Large intestine (tissue), 3 donors: ENCODE measurements at regions not wholly inside any gene's neighbourhood (a gene's known extent, or its start where the extent isn't known, plus 50 kb on each side); places are given as distances from the start of the nearest gene placed in this dataset.

Source experiments
- DNase-seq, 2 donors: peaks; one replicate each; pipeline versions ENCODE4 v3.0.0 to v3.0.0-alpha.2; 2013
- H3K27ac ChIP-seq: one replicate; pipeline ENCODE4 v1.5.1; 2013; ENCODE audit warnings: low read length
- H3K27me3 ChIP-seq: 2 replicates; pipeline ENCODE4 v1.6.1; 2013; ENCODE audit warnings: low read length; ENCODE audit not compliant: control insufficient read depth, insufficient read depth
- H3K36me3 ChIP-seq: 2 replicates; pipeline ENCODE4 v1.6.1; 2013; ENCODE audit warnings: low read length; ENCODE audit not compliant: control insufficient read depth, insufficient read depth
- H3K4me1 ChIP-seq: one replicate; pipeline ENCODE4 v1.6.1; 2013; ENCODE audit warnings: low read length; ENCODE audit not compliant: control insufficient read depth, insufficient read depth
- H3K4me3 ChIP-seq: one replicate; pipeline ENCODE4 v1.5.1; 2013; ENCODE audit warnings: low read length
- H3K9me3 ChIP-seq: one replicate; pipeline ENCODE4 v1.6.1; 2013; ENCODE audit warnings: mild to moderate bottlenecking, low read depth, low read length, moderate library complexity; ENCODE audit not compliant: control insufficient read depth
- WGBS: methylation state at CpG from one replicate; pipeline ENCODE4 v1.1.5; 2013; ENCODE audit warnings: low lambda C conversion rate; ENCODE audit not compliant: insufficient coverage; 5-methylcytosine and 5-hydroxymethylcytosine counted together

DNA sequence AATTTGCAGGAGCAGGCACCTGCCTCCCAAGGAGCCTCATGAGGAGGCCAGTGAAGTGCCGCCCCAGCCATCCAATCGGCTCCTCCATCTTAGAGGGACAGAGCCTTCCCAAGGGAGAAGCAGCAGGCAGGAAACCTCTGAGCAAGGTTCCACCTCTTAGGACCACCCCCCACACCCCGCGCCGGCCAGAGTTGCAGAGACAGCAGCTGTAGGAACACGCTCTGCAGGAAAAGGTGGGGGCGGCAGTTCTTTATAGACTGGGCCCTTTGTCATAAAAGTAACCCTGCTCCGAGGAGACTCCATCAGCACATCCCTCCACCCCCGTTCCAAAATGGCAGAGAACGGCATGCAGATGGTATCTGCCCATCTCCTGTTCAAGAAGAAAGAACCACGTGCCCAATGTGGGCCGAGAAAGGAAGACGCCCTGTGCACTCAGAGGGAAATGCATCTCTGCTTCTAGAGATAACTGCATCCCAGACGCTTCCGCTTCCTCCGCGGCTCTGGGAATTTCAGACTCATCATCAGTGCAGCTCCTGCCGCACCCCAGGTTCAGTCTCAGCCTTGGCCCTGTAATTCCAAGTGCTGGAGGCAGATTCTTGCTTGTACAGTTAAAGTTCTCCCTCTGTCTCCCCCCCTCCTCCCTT lies 98.5 kb downstream of the SPATA19 start:
- WGBS: no CpG with 5 or more reads among the region's 18 CpGs
- H3K27ac ChIP-seq: no peak overlapping the region
- no peak for DNase-seq
- no peaks in the 10 kb centered on the region for H3K4me1 ChIP-seq
- H3K9me3 ChIP-seq: peaks cover 3% of the 10 kb centered on the region
- no peaks in the 10 kb centered on the region for H3K27me3 ChIP-seq
- H3K36me3 ChIP-seq: no peaks in the 10 kb centered on the region
- H3K4me3 ChIP-seq: no peak overlapping the region

DNA sequence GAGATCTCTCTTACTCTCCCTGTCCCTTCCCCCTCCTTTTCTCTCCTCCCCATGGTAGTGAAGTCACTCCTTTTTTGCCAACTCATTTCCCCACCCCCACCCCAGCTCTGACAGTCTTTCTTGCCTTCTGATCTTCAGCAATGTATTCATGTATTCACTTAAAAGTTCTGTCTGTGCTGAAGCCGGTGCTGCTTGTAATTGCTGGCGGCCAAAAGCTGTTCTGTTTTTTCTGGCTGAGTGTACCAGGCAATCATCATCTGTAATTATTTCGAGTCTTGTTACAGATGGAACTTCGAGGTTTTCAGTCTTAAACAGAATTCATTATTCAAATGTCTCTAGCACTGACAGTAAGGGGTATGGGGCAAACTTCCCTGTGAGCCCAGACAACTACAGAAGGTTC lies 99.5 kb downstream of the SPATA19 start:
- no peaks in the 10 kb centered on the region for H3K4me1 ChIP-seq

DNA sequence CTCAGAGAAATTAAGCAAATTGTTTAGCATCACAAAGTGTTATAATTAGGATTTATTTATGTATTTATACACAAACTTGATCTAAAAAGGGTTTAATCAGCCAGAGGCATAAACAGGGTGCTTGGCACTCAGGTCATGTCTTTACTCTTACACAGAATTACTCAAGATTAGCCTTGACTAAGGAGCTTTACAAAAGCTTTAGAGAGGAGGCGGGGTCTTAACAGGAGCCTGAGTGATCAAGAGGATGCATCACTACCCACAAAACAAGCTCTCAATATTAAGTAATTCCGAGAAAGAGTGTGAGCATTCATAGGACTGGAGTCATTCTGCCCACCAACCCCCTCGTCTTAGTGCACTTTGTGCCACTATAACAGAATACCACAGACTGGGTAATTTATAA lies 103.0 kb downstream of the SPATA19 start:
- Histone ChIP-seq H3K4me3 (no peak overlapping the region), H3K36me3 (no peaks in the 10 kb centered on the region)
- WGBS: no CpG with 5 or more reads among the region's 3 CpGs

More for the DNA sequence above, 99.5 kb downstream of the SPATA19 start:
- Histone ChIP-seq H3K4me3 (no peak overlapping the region), H3K27ac (no peak overlapping the region), H3K36me3 (no peaks in the 10 kb centered on the region), H3K9me3 (peaks cover 3% of the 10 kb centered on the region), H3K27me3 (no peaks in the 10 kb centered on the region)
- 96% methylated on average over 3 of the region's 4 CpGs for WGBS
- DNase-seq: no peak

DNA sequence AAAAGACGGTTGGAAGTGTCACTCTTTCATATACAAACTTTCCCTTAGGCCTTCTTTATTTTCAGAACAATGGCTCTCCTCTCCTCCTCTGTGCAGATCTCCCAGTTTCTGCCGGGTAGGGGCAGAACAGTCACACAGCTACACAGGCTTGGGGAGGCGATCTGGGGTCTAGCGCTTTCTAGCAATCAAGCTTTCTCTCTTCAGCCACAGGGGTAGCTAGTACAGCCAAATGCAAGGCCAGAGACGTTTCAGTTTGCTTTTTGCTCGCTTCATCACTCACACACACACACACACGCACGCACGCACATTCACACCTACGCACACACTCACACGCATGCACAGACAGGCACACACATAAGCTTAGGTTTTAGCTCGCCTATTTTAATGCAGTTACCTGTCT lies 104.3 kb downstream of the SPATA19 start:
- Histone ChIP-seq H3K36me3 (no peaks in the 10 kb centered on the region), H3K27me3 (no peaks in the 10 kb centered on the region), H3K4me1 (no peaks in the 10 kb centered on the region), H3K9me3 (peaks cover 4% of the 10 kb centered on the region), H3K27ac (no peak overlapping the region), H3K4me3 (no peak overlapping the region)
- DNase-seq: no peak
- 60% methylated on average over 1 of the region's 12 CpGs for WGBS

More for the DNA sequence above, 103.0 kb downstream of the SPATA19 start:
- Histone ChIP-seq H3K27me3 (no peaks in the 10 kb centered on the region), H3K9me3 (peaks cover 4% of the 10 kb centered on the region), H3K4me1 (no peaks in the 10 kb centered on the region), H3K27ac (no peak overlapping the region)
- DNase-seq: no peak

DNA sequence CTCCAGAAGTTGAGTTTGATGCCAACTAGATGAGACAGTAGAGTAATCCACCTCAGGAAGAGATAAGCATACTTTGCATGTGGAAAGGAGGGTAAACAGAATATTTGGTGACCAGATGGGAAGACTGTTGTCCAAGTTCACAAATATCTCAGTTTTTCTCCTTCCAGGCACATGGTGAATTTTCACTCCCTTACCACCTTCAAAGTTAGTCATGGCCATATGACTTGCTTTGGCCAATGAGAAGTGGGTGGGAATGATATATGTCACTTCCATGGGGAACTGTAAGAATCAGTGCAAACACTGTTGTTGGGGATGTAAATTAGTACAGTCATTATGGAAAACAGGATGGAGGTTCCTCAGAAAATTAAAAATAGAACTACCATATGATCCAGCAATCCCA lies 105.8 kb downstream of the SPATA19 start:
- DNase-seq: no peak
- no peak overlapping the region for H3K27ac ChIP-seq
- H3K36me3 ChIP-seq: no peaks in the 10 kb centered on the region
- no peak overlapping the region for H3K4me3 ChIP-seq
- no peaks in the 10 kb centered on the region for H3K4me1 ChIP-seq
- no peaks in the 10 kb centered on the region for H3K27me3 ChIP-seq
- H3K9me3 ChIP-seq: peaks cover 4% of the 10 kb centered on the region

DNA sequence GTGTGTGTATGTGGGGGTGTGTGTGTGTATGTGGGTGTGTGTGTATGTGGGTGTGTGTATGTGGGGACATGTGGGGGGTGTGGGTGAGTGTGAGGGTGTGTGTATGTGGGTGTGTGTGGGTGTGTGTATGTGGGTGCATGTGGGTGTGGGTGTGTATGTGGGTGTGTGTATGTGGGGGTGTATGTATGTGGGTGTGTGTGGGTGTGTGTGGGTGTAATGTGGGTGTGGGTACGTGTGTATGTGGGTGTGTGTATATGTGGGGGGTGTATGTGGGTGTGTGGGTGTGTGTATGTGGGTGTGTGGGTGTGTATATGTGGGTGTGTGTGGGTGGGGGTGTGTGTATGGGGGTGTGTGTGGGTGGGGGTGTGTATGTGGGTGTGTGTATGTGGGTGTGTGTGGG lies 106.7 kb downstream of the SPATA19 start:
- H3K4me3 ChIP-seq: no peak overlapping the region
- DNase-seq: no peak
- no peaks in the 10 kb centered on the region for H3K4me1 ChIP-seq
- H3K27ac ChIP-seq: no peak overlapping the region
- H3K36me3 ChIP-seq: no peaks in the 10 kb centered on the region
- WGBS: no CpG with 5 or more reads among the region's 1 CpG
- H3K27me3 ChIP-seq: no peaks in the 10 kb centered on the region
- H3K9me3 ChIP-seq: peaks cover 4% of the 10 kb centered on the region

DNA sequence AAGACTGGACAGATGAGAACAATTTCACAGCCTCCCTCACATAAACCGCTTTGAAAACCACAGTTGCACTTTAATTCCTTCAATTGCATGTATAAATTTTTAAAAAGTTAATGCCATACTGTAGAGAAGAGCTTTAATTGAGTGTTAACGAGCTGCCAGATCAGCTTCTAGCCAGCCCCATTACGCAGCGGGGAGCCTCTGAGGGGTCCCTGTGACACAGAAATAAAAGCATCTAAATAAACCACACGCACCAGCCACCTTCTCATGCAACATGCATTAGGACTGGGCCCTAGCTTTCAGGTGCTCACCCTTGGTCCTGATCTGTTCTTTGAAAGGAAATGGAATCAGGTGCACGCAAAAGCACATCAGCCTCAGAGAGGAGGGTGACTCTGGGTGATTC lies 111.7 kb downstream of the SPATA19 start:
- peaks cover 3% of the 10 kb centered on the region for H3K9me3 ChIP-seq
- H3K27me3 ChIP-seq: no peaks in the 10 kb centered on the region
- no peak overlapping the region for H3K27ac ChIP-seq
- H3K36me3 ChIP-seq: no peaks in the 10 kb centered on the region
- DNase-seq: no peak
- no peaks in the 10 kb centered on the region for H3K4me1 ChIP-seq
- no peak overlapping the region for H3K4me3 ChIP-seq
- whole genome bisulfite sequencing: no CpG with 5 or more reads among the region's 6 CpGs

DNA sequence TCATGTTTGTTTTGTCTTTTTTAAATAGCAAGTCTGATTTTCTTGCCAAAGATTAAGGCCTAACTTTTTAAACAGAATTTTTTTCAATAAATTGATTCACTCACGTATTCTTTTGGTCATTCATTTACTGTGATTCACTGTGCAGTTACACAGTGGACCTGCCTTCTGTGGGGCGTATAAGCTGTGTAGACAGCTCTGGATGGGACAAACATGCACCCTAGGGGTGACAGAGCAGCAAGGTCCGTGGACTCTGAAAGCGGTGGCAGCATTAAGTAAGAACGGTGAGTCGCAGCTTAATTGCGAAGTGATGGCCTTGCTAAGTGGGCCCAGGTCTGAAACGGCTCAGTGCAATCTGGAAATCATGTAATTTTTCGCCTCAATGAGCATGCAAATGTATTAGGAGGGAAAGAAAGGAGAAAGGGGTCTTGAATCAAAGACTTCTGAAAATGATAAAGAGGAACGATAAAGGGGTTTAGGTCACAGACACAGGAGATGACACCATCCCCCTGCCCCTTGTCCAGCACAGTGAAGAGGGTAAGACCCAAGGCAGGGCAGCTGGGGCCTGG lies 113.1 kb downstream of the SPATA19 start:
- DNase-seq: no peak
- no peaks in the 10 kb centered on the region for H3K27me3 ChIP-seq
- WGBS: 96% methylated on average over 5 of the region's 10 CpGs

DNA sequence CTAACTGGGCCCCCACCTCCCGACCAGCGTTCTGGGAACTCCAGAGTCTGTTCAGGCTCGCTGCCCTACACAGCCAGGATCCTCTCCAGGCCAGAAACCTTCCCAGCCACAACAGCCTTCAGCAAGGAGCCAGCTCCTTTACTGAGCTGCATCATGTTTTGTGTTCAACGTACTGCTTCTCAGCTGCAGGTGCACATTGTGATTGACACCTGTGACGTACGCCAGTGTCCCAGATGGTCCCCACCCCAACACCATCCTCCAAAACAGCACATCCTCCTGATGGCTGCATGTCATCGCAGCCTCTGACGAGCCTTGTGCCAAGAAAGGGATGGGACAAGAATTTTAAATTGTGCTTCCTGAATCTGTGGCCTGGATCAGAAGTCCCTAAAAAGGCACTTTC lies 117.5 kb downstream of the SPATA19 start:
- no CpG with 5 or more reads among the region's 8 CpGs for WGBS
- Histone ChIP-seq H3K4me3 (no peak overlapping the region), H3K9me3 (no peaks in the 10 kb centered on the region), H3K4me1 (no peaks in the 10 kb centered on the region), H3K27ac (no peak overlapping the region), H3K27me3 (no peaks in the 10 kb centered on the region), H3K36me3 (no peaks in the 10 kb centered on the region)
- no peak for DNase-seq

More for the DNA sequence above, 113.1 kb downstream of the SPATA19 start:
- Histone ChIP-seq H3K4me3 (no peak overlapping the region), H3K9me3 (no peaks in the 10 kb centered on the region), H3K4me1 (no peaks in the 10 kb centered on the region), H3K36me3 (no peaks in the 10 kb centered on the region), H3K27ac (no peak overlapping the region)

DNA sequence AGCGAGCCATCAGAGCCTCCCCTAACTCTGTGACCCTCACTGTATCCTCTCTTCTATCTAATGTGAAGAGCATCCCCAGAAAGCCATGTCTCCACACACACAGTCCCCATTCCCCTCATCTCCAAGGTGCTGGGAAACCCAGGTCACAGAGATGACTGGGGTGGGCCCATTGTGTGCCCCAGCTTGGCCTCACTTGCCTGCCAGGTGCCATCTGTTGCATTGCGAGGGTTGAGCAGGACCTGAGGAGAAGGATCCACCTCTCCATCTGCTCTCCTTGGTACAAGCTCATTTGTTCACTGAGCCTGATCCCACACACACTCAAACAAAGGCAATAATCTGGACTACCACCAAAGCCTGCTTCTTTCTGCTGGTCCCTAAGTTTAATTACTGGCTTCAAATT lies 118.8 kb downstream of the SPATA19 start:
- H3K27ac ChIP-seq: no peak overlapping the region
- no CpG with 5 or more reads among the region's 2 CpGs for WGBS
- no peaks in the 10 kb centered on the region for H3K27me3 ChIP-seq
- no peak for DNase-seq
- H3K4me1 ChIP-seq: no peaks in the 10 kb centered on the region
- H3K36me3 ChIP-seq: no peaks in the 10 kb centered on the region
- H3K9me3 ChIP-seq: no peaks in the 10 kb centered on the region
- H3K4me3 ChIP-seq: no peak overlapping the region

DNA sequence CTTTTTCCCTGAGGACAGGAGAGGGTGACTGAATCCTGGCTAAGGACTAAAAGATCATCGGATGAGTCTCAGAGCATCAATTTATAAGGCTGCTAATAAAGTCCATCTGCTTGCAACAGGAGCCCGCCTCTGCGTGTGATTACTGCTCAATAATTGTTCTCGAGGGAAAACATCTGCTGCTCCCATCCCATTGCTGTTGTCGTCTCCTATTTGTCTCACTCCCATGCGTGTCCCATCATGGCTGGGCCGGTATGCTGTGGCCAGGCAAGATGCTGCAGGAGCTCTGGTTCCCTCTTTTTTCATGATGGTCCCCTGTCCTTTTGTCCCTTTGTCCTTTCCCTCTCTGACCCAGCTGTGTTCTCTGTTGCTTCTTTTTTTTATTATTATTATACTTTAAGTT lies 121.2 kb downstream of the SPATA19 start:
- WGBS: no CpG with 5 or more reads among the region's 7 CpGs
- no peak for DNase-seq

More for the DNA sequence above, 121.2 kb downstream of the SPATA19 start:
- Histone ChIP-seq H3K4me3 (no peak overlapping the region), H3K27ac (no peak overlapping the region), H3K27me3 (no peaks in the 10 kb centered on the region), H3K36me3 (no peaks in the 10 kb centered on the region), H3K4me1 (no peaks in the 10 kb centered on the region), H3K9me3 (no peaks in the 10 kb centered on the region)
